H1 (cell line): ENCODE measurements at regions not wholly inside any gene's neighbourhood (a gene's known extent, or its start where the extent isn't known, plus 50 kb on each side); places are given as distances from the start of the nearest gene placed in this dataset.

Experiments
- CTCF ChIA-PET: fragments of 300-600 bp; sonication (Branson Sonifier 250); formaldehyde crosslinking; loops from one replicate; lab custom pipeline; 2021; ENCODE audit not compliant: partially characterized antibody; lab: Charles Lee
- POLR2A ChIA-PET: fragments of 300-600 bp; sonication (Branson Sonifier 250); formaldehyde crosslinking; loops from one replicate; lab custom pipeline; 2021; ENCODE audit warnings: inconsistent platforms; ENCODE audit not compliant: partially characterized antibody; lab: Charles Lee
- DNase-seq, 2 experiments: peaks; one replicate each; pipeline versions ENCODE4 v3.0.0 to v3.0.0-alpha.2; 2010 to 2022; ENCODE audit warnings: low spot score in 2 of 2, low read depth in 1 of 2, mixed read lengths in 1 of 2
- FAIRE-seq: peaks from 2 replicates; lab custom pipeline; 2011; peaks lifted over from hg19 to GRCh38; lab: Jason Lieb, UNC
- H2AFZ ChIP-seq: 2 replicates; pipeline ENCODE4 v1.8.1; 2012; ENCODE audit warnings: low read length, inconsistent platforms
- H2AK5ac ChIP-seq: 2 replicates; pipeline ENCODE4 v1.6.1; 2013; ENCODE audit warnings: low read depth, low read length
- H2BK120ac ChIP-seq: replicated peaks from 2 replicates; pipeline ENCODE3; 2013; ENCODE audit warnings: low read depth, low read length, inconsistent platforms
- H2BK12ac ChIP-seq: 2 replicates; pipeline ENCODE4 v1.6.1; 2013; ENCODE audit warnings: low read depth, low read length
- H2BK15ac ChIP-seq: 2 replicates; pipeline ENCODE4 v1.6.1; 2013; ENCODE audit warnings: low read length
- H2BK20ac ChIP-seq: 2 replicates; pipeline ENCODE4 v1.6.1; 2013; ENCODE audit warnings: low read length
- H2BK5ac ChIP-seq: 2 replicates; pipeline ENCODE4 v1.6.1; 2013; ENCODE audit warnings: low read depth, low read length
- H3K14ac ChIP-seq: 2 replicates; pipeline ENCODE4 v1.6.1; 2013; ENCODE audit warnings: inconsistent platforms; ENCODE audit not compliant: insufficient read length
- H3K18ac ChIP-seq: 2 replicates; pipeline ENCODE4 v1.6.1; 2013; ENCODE audit warnings: low read length; ENCODE audit errors: extremely low read depth
- H3K23ac ChIP-seq: 2 replicates; pipeline ENCODE4 v1.6.1; 2013; ENCODE audit warnings: inconsistent platforms; ENCODE audit not compliant: insufficient read length
- H3K23me2 ChIP-seq: 2 replicates; pipeline ENCODE4 v1.6.1; 2013; ENCODE audit warnings: low read depth, low read length
- H3K27ac ChIP-seq: 2 replicates; pipeline ENCODE4 v1.6.1; 2011; ENCODE audit warnings: low read depth, low read length, inconsistent platforms
- H3K27me3 ChIP-seq, 4 experiments: replicated peaks in 1 of 4; 1 replicate in 1 of 4; 2 replicates in 3 of 4; pipeline versions ENCODE4 v1.6.1 to v1.8.1; 2011 to 2013; ENCODE audit warnings: low read length in 3 of 4, mild to moderate bottlenecking in 3 of 4, inconsistent platforms in 2 of 4, mixed read lengths in 2 of 4, moderate library complexity in 1 of 4; ENCODE audit not compliant: control insufficient read depth in 3 of 4, insufficient read depth in 3 of 4; ENCODE audit errors: extremely low read depth in 1 of 4
- H3K36me3 ChIP-seq, 4 experiments: 2 replicates each; pipeline versions ENCODE4 v1.6.1 to v1.8.1; 2011 to 2013; ENCODE audit warnings: mild to moderate bottlenecking in 4 of 4, low read length in 3 of 4, moderate library complexity in 2 of 4, control low read depth in 1 of 4, inconsistent platforms in 1 of 4; ENCODE audit not compliant: insufficient read depth in 4 of 4, control insufficient read depth in 2 of 4
- H3K4ac ChIP-seq: replicated peaks from 2 replicates; pipeline ENCODE3; 2013; ENCODE audit warnings: low read length, low read depth, mixed read lengths, inconsistent platforms; ENCODE audit not compliant: insufficient read length
- H3K4me1 ChIP-seq, 4 experiments: replicated peaks in 1 of 4; 1 replicate in 1 of 4; 2 replicates in 3 of 4; pipeline versions ENCODE4 v1.6.1 to v1.8.1; 2011 to 2013; ENCODE audit warnings: low read length in 3 of 4, inconsistent platforms in 2 of 4, mixed read lengths in 1 of 4; ENCODE audit not compliant: insufficient read depth in 4 of 4, control insufficient read depth in 3 of 4
- H3K4me2 ChIP-seq, 2 experiments: 2 replicates each; pipeline versions ENCODE4 v1.6.1 to v1.8.1; 2011 to 2013; ENCODE audit warnings: low read depth in 2 of 2, low read length in 2 of 2, control low read depth in 1 of 2, inconsistent platforms in 1 of 2, mild to moderate bottlenecking in 1 of 2; ENCODE audit not compliant: insufficient read depth in 1 of 2
- H3K4me3 ChIP-seq, 4 experiments: fragments of 200-600, 300-600 bp in 1 of 4; sonication (generic), shearing (Covaris generic), sonication (Bioruptor Twin) in 1 of 4; 2 replicates each; pipeline versions ENCODE4 v1.5.1 to v1.8.1; 2011 to 2016; ENCODE audit warnings: low read length in 4 of 4, low read depth in 3 of 4, control low read depth in 2 of 4, inconsistent platforms in 2 of 4, mild to moderate bottlenecking in 2 of 4, mixed read lengths in 1 of 4, moderate library complexity in 1 of 4; ENCODE audit not compliant: insufficient read depth in 2 of 4; ENCODE audit errors: extremely low read depth in 1 of 4
- H3K56ac ChIP-seq: replicated peaks from 2 replicates; pipeline ENCODE3; 2013; ENCODE audit warnings: low read depth, mild to moderate bottlenecking, mixed read lengths, low read length, inconsistent platforms; ENCODE audit not compliant: insufficient read length
- H3K79me1 ChIP-seq: 2 replicates; pipeline ENCODE4 v1.6.1; 2013; ENCODE audit warnings: low read depth, low read length, control low read depth
- H3K79me2 ChIP-seq, 2 experiments: 2 replicates each; pipeline versions ENCODE4 v1.6.1 to v1.8.1; 2012 to 2013; ENCODE audit warnings: low read length in 2 of 2, mild to moderate bottlenecking in 2 of 2, inconsistent platforms in 1 of 2; ENCODE audit not compliant: insufficient read depth in 2 of 2, control insufficient read depth in 1 of 2
- H3K9ac ChIP-seq, 4 experiments: replicated peaks in 1 of 4; 1 replicate in 1 of 4; 2 replicates in 3 of 4; pipeline versions ENCODE4 v1.6.1 to v1.8.1; 2011 to 2013; ENCODE audit warnings: low read depth in 3 of 4, low read length in 3 of 4, control low read depth in 2 of 4, mild to moderate bottlenecking in 2 of 4, moderate library complexity in 2 of 4, inconsistent platforms in 1 of 4; ENCODE audit errors: extremely low read depth in 1 of 4
- H3K9me3 ChIP-seq, 2 experiments: 2 replicates each; pipeline versions ENCODE4 v1.6.1 to v1.8.1; 2012 to 2013; ENCODE audit warnings: mild to moderate bottlenecking in 2 of 2, moderate library complexity in 2 of 2, control low read depth in 1 of 2, inconsistent platforms in 1 of 2, low read depth in 1 of 2, low read length in 1 of 2, mixed read lengths in 1 of 2; ENCODE audit not compliant: insufficient read depth in 2 of 2
- H4K20me1 ChIP-seq, 2 experiments: replicated peaks in 1 of 2; 2 replicates each; pipeline versions ENCODE3 to v1.8.1; 2011 to 2013; ENCODE audit warnings: inconsistent platforms in 2 of 2, low read length in 2 of 2, mild to moderate bottlenecking in 1 of 2; ENCODE audit not compliant: insufficient read depth in 2 of 2, control insufficient read depth in 1 of 2
- H4K5ac ChIP-seq: 2 replicates; pipeline ENCODE4 v1.6.1; 2013; ENCODE audit warnings: low read length, low read depth, mixed read lengths, inconsistent platforms; ENCODE audit not compliant: insufficient read length
- H4K8ac ChIP-seq: 2 replicates; pipeline ENCODE4 v1.8.0; 2013; ENCODE audit warnings: mild to moderate bottlenecking, moderate library complexity, low read length, inconsistent platforms; ENCODE audit not compliant: insufficient read depth; ENCODE audit errors: extremely low read depth
- H4K91ac ChIP-seq: replicated peaks from 2 replicates; pipeline ENCODE3; 2013; ENCODE audit warnings: low read length, mixed read lengths, inconsistent platforms; ENCODE audit not compliant: insufficient read length
- ATF3 ChIP-seq: IDR thresholded peaks from 2 replicates; pipeline ENCODE4 v1.6.1; 2011; ENCODE audit warnings: low read depth, mild to moderate bottlenecking, low read length; ENCODE audit not compliant: insufficient read depth
- BACH1 ChIP-seq: IDR thresholded peaks from 2 replicates; pipeline ENCODE4 v1.6.1; 2012; ENCODE audit warnings: low read length, improper control_type of control experiment
- E2F6 ChIP-seq: IDR thresholded peaks from 2 replicates; pipeline ENCODE4 v1.6.1; 2012; ENCODE audit warnings: inconsistent platforms
- RFX5 ChIP-seq: IDR thresholded peaks from 2 replicates; pipeline ENCODE4 v1.6.1; 2011; ENCODE audit warnings: low read depth, low read length, improper control_type of control experiment, borderline replicate concordance
- RNF2 ChIP-seq: fragments of 200-900, 300-1000 bp; sonication (generic); IDR thresholded peaks from 2 replicates; pipeline ENCODE4 v1.7.1; 2016; ENCODE audit warnings: borderline replicate concordance, low read depth, mild to moderate bottlenecking, antibody characterized with exemption, low read length; ENCODE audit not compliant: poor library complexity, severe bottlenecking; ENCODE audit errors: missing control alignments
- SP1 ChIP-seq: IDR thresholded peaks from 2 replicates; pipeline ENCODE4 v1.6.1; 2011; ENCODE audit warnings: low read depth, low read length
- TBP ChIP-seq: IDR thresholded peaks from 2 replicates; pipeline ENCODE4 v1.6.1; 2011; ENCODE audit warnings: low read depth, low read length, improper control_type of control experiment
- WGBS, 2 experiments: shearing (Covaris generic) in 1 of 2; methylation state at CpG; one replicate each; pipeline versions ENCODE4 v1.1.6 to v1.1.7; 2013 to 2015; ENCODE audit warnings: low lambda C conversion rate in 2 of 2, mixed read lengths in 2 of 2, inconsistent platforms in 1 of 2, low coverage in 1 of 2, missing lambda C conversion rate in 1 of 2; ENCODE audit not compliant: insufficient replicate concordance in 2 of 2, insufficient coverage in 1 of 2, insufficient read length in 1 of 2; ENCODE audit errors: extremely low coverage in 1 of 2, missing lambda C conversion rate in 1 of 2; 5-methylcytosine and 5-hydroxymethylcytosine counted together

- H3K56ac ChIP-seq: no peak overlapping the region
- no peak overlapping the region for H2BK5ac ChIP-seq
- no peaks in the 10 kb centered on the region for H3K36me3 ChIP-seq
- H2BK15ac ChIP-seq: no peak overlapping the region
- H4K8ac ChIP-seq: no peak overlapping the region
- H2AK5ac ChIP-seq: no peak overlapping the region
- H4K20me1 ChIP-seq: no peaks in the 10 kb centered on the region
- no peaks in the 10 kb centered on the region for H3K79me1 ChIP-seq
- no peak overlapping the region for H2BK12ac ChIP-seq
- H3K4ac ChIP-seq: no peak overlapping the region
- ChIA-PET POLR2A (no interaction called here), CTCF (interaction anchor here (0.9 kb wide), 1 partner anchor 105 kb away, joined by 3 read pairs; no protein-coding TSS in a partner anchor)
- H3K9me3 ChIP-seq: 0 out of 4 replicates have a peak, but pooled peaks cover 0 to 2% of the 10 kb centered on the region in 2 experiments
- no peak overlapping the region; the same call in 1 of the 2 replicates for H2AFZ ChIP-seq
- no peak overlapping the region for H3K14ac ChIP-seq
- H3K79me2 ChIP-seq: no peaks in the 10 kb centered on the region
- no peaks in the 10 kb centered on the region for H3K27me3 ChIP-seq
- H3K4me3 ChIP-seq: no peak overlapping the region
- 77% methylated on average over 4 of the region's 4 CpGs; no CpG with 5 or more reads in 1 of the 2 experiments for WGBS, 2 experiments
- H4K91ac ChIP-seq: no peak overlapping the region
- no peak for DNase-seq
- no peak overlapping the region for H3K23ac ChIP-seq
- no peak for TF ChIP-seq RFX5
- no peak for TF ChIP-seq BACH1
- TF ChIP-seq RNF2: no peak
- no peak for TF ChIP-seq SP1
- no peak for TF ChIP-seq TBP
- TF ChIP-seq ATF3: no peak
- no peak for TF ChIP-seq E2F6
- TF ChIP-seq, all 59 proteins: peak for 0
- no peak overlapping the region for H3K27ac ChIP-seq
- no peak overlapping the region for H3K9ac ChIP-seq
- H3K23me2 ChIP-seq: no peaks in the 10 kb centered on the region; the same call in 1 of the 2 replicates
- H2BK20ac ChIP-seq: no peak overlapping the region
- FAIRE-seq: no peak
- no peak overlapping the region for H3K18ac ChIP-seq
- no peak overlapping the region for H3K4me2 ChIP-seq
- no peaks in the 10 kb centered on the region for H3K4me1 ChIP-seq
- H4K5ac ChIP-seq: no peak overlapping the region
- no peak overlapping the region for H2BK120ac ChIP-seq
Measured at GRCh38 chr15:97129674-97130073, 799.2 kb downstream of the NR2F2 start.
